Keratinocyte (primary cell): ENCODE measurements at regions not wholly inside any gene's neighbourhood (a gene's known extent, or its start where the extent isn't known, plus 50 kb on each side); places are given as distances from the start of the nearest gene placed in this dataset.

Experiments used
- DNase-seq: peaks from one replicate; pipeline ENCODE4 v3.0.0-alpha.2; 2011; ENCODE audit warnings: low read depth, missing footprints, low spot score
- FAIRE-seq: peaks from 2 replicates; lab custom pipeline; 2011; peaks lifted over from hg19 to GRCh38; lab: Jason Lieb, UNC
- H2AFZ ChIP-seq: 2 replicates; pipeline ENCODE4 v1.6.0; 2012; ENCODE audit warnings: low read length, control low read depth, inconsistent platforms; ENCODE audit not compliant: control insufficient read depth
- H3K27ac ChIP-seq: 2 replicates; pipeline ENCODE4 v1.5.1; 2011; ENCODE audit warnings: low read length; ENCODE audit not compliant: control insufficient read depth, insufficient read depth
- H3K27me3 ChIP-seq: 3 replicates; pipeline ENCODE4 v1.6.0; 2011; ENCODE audit warnings: low read length; ENCODE audit not compliant: control insufficient read depth, insufficient read depth; ENCODE audit errors: extremely low read depth
- H3K36me3 ChIP-seq, 2 experiments: 2 replicates in 1 of 2; 3 replicates in 1 of 2; pipeline ENCODE4 v1.5.1; 2011; ENCODE audit warnings: low read length in 2 of 2, mild to moderate bottlenecking in 1 of 2; ENCODE audit not compliant: control insufficient read depth in 2 of 2, insufficient read depth in 2 of 2; ENCODE audit errors: extremely low read depth in 1 of 2
- H3K4me1 ChIP-seq: 3 replicates; pipeline ENCODE4 v1.5.1; 2011; ENCODE audit warnings: low read length; ENCODE audit not compliant: control insufficient read depth, insufficient read depth; ENCODE audit errors: extremely low read depth
- H3K4me2 ChIP-seq: 3 replicates; pipeline ENCODE4 v1.6.0; 2011; ENCODE audit warnings: low read depth, low read length; ENCODE audit not compliant: control insufficient read depth, insufficient read depth; ENCODE audit errors: extremely low read depth
- H3K4me3 ChIP-seq, 3 experiments: fragments of 200-600 bp in 1 of 3; sonication (generic) in 1 of 3; 2 replicates in 2 of 3; 3 replicates in 1 of 3; pipeline ENCODE4 v1.5.1; 2011 to 2016; ENCODE audit warnings: low read length in 3 of 3, mild to moderate bottlenecking in 3 of 3, control low read depth in 2 of 3, inconsistent platforms in 1 of 3, low read depth in 1 of 3, mixed read lengths in 1 of 3, mixed run types in 1 of 3, moderate library complexity in 1 of 3; ENCODE audit not compliant: control insufficient read depth in 2 of 3, insufficient read depth in 2 of 3; ENCODE audit errors: extremely low read depth in 1 of 3
- H3K79me2 ChIP-seq: 2 replicates; pipeline ENCODE4 v1.6.0; 2012; ENCODE audit warnings: low read length; ENCODE audit not compliant: control insufficient read depth, insufficient read depth
- H3K9ac ChIP-seq: 3 replicates; pipeline ENCODE4 v1.6.0; 2011; ENCODE audit warnings: low read length; ENCODE audit not compliant: control insufficient read depth, insufficient read depth; ENCODE audit errors: extremely low read depth
- H3K9me1 ChIP-seq: 3 replicates; pipeline ENCODE4 v1.6.0; 2011; ENCODE audit warnings: low read length; ENCODE audit not compliant: control insufficient read depth, insufficient read depth; ENCODE audit errors: extremely low read depth
- H3K9me3 ChIP-seq: 2 replicates; pipeline ENCODE4 v1.5.1; 2012; ENCODE audit warnings: low read depth, low read length; ENCODE audit not compliant: control insufficient read depth
- H4K20me1 ChIP-seq: 3 replicates; pipeline ENCODE4 v1.6.0; 2011; ENCODE audit warnings: low read length; ENCODE audit not compliant: control insufficient read depth, insufficient read depth; ENCODE audit errors: extremely low read depth
- CTCF ChIP-seq, 3 experiments: IDR thresholded peaks in 1 of 3; conservative IDR thresholded peaks in 1 of 3; optimal IDR thresholded peaks in 1 of 3; 2 replicates in 2 of 3; 3 replicates in 1 of 3; pipeline versions ENCODE3 to v1.5.1; 2011; ENCODE audit warnings: low read length in 3 of 3, mild to moderate bottlenecking in 3 of 3, moderate library complexity in 2 of 3, control low read depth in 1 of 3, inconsistent platforms in 1 of 3; ENCODE audit not compliant: insufficient read depth in 2 of 3; ENCODE audit errors: extremely low read depth in 1 of 3
- EZH2 ChIP-seq: IDR thresholded peaks from one replicate; pipeline ENCODE4 v1.6.1; 2012; ENCODE audit warnings: inconsistent platforms, mild to moderate bottlenecking, low read length, moderate library complexity
- dilution Hi-C: fragments of 300-500 bp; cut with MboI; formaldehyde crosslinking; loops from one replicate; pipeline ENCODE4 v1.7.0; 2020; ENCODE audit warnings: low sequenced_read_pairs; ENCODE audit not compliant: extremely low pct_ligation_motif_present

GRCh38 chr6:116996842-116997241, 119.8 kb downstream of the RFX6 start:
- DNase-seq (no peak), FAIRE-seq (no peak)
- Histone ChIP-seq H3K27ac (no peak overlapping the region), H3K27me3 (no peaks in the 10 kb centered on the region), H3K4me3 (no peak overlapping the region), H3K79me2 (no peaks in the 10 kb centered on the region), H3K9me1 (no peaks in the 10 kb centered on the region), H4K20me1 (no peaks in the 10 kb centered on the region), H3K4me2 (no peak overlapping the region), H3K9me3 (no peaks in the 10 kb centered on the region), H3K9ac (no peak overlapping the region), H3K4me1 (no peaks in the 10 kb centered on the region), H2AFZ (no peak overlapping the region), H3K36me3 (no peaks in the 10 kb centered on the region)
- dilution Hi-C loops = no loop called here
- TF ChIP-seq CTCF (optimal IDR thresholded peaks at IDR 0.05 in 1 of 3, IDR thresholded peaks at IDR 0.05 in 1 of 3, conservative IDR thresholded peaks at IDR 0.05 in 1 of 3; ENCODE audit: extremely low read depth in 1 of 3, insufficient read depth in 2 of 3, low read length in 3 of 3) (no peak), EZH2 (no peak)

- no peaks in the 10 kb centered on the region for H3K27me3 ChIP-seq
- no peak overlapping the region for H3K9ac ChIP-seq
- H3K79me2 ChIP-seq = no peaks in the 10 kb centered on the region
- H3K4me1 ChIP-seq = no peaks in the 10 kb centered on the region
- no peak overlapping the region for H3K4me3 ChIP-seq
- DNase-seq (no peak), FAIRE-seq (no peak)
- no peak overlapping the region for H3K4me2 ChIP-seq
- no peak overlapping the region for H3K27ac ChIP-seq
- no peaks in the 10 kb centered on the region for H3K9me1 ChIP-seq
- dilution Hi-C loops = no loop called here
- no peak overlapping the region for H2AFZ ChIP-seq
- no peaks in the 10 kb centered on the region for H4K20me1 ChIP-seq
- no peaks in the 10 kb centered on the region for H3K9me3 ChIP-seq
- TF ChIP-seq EZH2 (no peak), CTCF (optimal IDR thresholded peaks at IDR 0.05 in 1 of 3, IDR thresholded peaks at IDR 0.05 in 1 of 3, conservative IDR thresholded peaks at IDR 0.05 in 1 of 3; ENCODE audit: extremely low read depth in 1 of 3, insufficient read depth in 2 of 3, low read length in 3 of 3) (no peak)
- no peaks in the 10 kb centered on the region for H3K36me3 ChIP-seq
Measured at GRCh38 chr6:116997496-116997895, 120.5 kb downstream of the RFX6 start.
